ENCODE measurements at regions not wholly inside any gene's neighbourhood (a gene's known extent, or its start where the extent isn't known, plus 50 kb on each side); places are given as distances from the start of the nearest gene placed in this dataset.

- TF ChIP-seq CTCF (IDR thresholded peaks at IDR 0.05; ENCODE audit: low read depth, low read length, poor library complexity, severe bottlenecking) (no peak), EZH2phosphoT487 (IDR thresholded peaks at IDR 0.05; ENCODE audit: borderline replicate concordance, low read length) (no peak)
Observed at GRCh38 chr12:124651516-124652273, 84.3 kb upstream of the NCOR2 start.

Measured in DOHH2 (cell line).